Upper lobe of left lung (tissue), 6 donors: ENCODE measurements at regions not wholly inside any gene's neighbourhood (a gene's known extent, or its start where the extent isn't known, plus 50 kb on each side); places are given as distances from the start of the nearest gene placed in this dataset.
"Not testable (repeated sequence)": the region's sequence is repeated elsewhere in the genome, so short reads cannot be mapped to it uniquely, and the experiment has no call there.

Experiments
- ATAC-seq, 2 donors: fragments of 200-7000 bp; cut with Tn5 transposase; one replicate each; pipeline ENCODE4 v1.9.1; 2022; ENCODE audit warnings: mild to moderate bottlenecking in 2 of 2, moderate library complexity in 2 of 2; ENCODE audit not compliant: low FRiP score in 2 of 2
- DNase-seq, 2 donors: peaks; one replicate each; pipeline ENCODE4 v3.0.0-alpha.2; 2019 to 2020
- H3K27ac ChIP-seq, 4 donors: fragments of 200-600 bp; sonication (generic); one replicate each; pipeline ENCODE4 v1.5.1; 2016 to 2019
- H3K27me3 ChIP-seq, 4 donors: fragments of 200-600 bp; sonication (generic); one replicate each; pipeline ENCODE4 v1.5.1; 2017 to 2019
- H3K36me3 ChIP-seq, 4 donors: fragments of 200-600 bp; sonication (generic); one replicate each; pipeline ENCODE4 v1.5.1; 2016 to 2019
- H3K4me1 ChIP-seq, 4 donors: fragments of 200-600 bp; sonication (generic); one replicate each; pipeline ENCODE4 v1.5.1; 2018 to 2019
- H3K4me3 ChIP-seq, 4 donors: fragments of 200-600 bp; sonication (generic); one replicate each; pipeline ENCODE4 v1.5.1; 2017 to 2019; ENCODE audit warnings: mild to moderate bottlenecking in 2 of 4, moderate library complexity in 1 of 4
- H3K9me3 ChIP-seq, 4 donors: fragments of 200-600 bp; sonication (generic); one replicate each; pipeline ENCODE4 v1.5.1; 2018 to 2019
- WGBS, 2 donors: methylation state at CpG; one replicate each; pipeline ENCODE4 v1.1.5; 2017 to 2018; 5-methylcytosine and 5-hydroxymethylcytosine counted together
- donor health status: DM: no; HTN: no; CAD: no; lungs with moderate emphysema.
- donor health status: DM: no; HTN: yes; CAD: no; lungs with severe emphysema.

- not testable (repeated sequence) for H3K4me1 ChIP-seq, ATAC-seq, H3K4me3 ChIP-seq, H3K27ac ChIP-seq, H3K9me3 ChIP-seq, H3K27me3 ChIP-seq, H3K36me3 ChIP-seq
- DNase-seq: peak in 1 of 2 donors; percentile 71
- 88 to 96% methylated on average over 7 to 14 of the region's 34 CpGs for WGBS, 2 donors
Observed at GRCh38 chr1:143326662-143327061, 645.1 kb downstream of the FAM72C start.

- not testable (repeated sequence) for H3K27me3 ChIP-seq, H3K27ac ChIP-seq, H3K36me3 ChIP-seq, DNase-seq, ATAC-seq, H3K9me3 ChIP-seq, H3K4me1 ChIP-seq, H3K4me3 ChIP-seq
Observed at GRCh38 chr1:143311154-143311553, 660.6 kb downstream of the FAM72C start.
